ENCODE measurements at regions not wholly inside any gene's neighbourhood (a gene's known extent, or its start where the extent isn't known, plus 50 kb on each side); places are given as distances from the start of the nearest gene placed in this dataset.

DNA sequence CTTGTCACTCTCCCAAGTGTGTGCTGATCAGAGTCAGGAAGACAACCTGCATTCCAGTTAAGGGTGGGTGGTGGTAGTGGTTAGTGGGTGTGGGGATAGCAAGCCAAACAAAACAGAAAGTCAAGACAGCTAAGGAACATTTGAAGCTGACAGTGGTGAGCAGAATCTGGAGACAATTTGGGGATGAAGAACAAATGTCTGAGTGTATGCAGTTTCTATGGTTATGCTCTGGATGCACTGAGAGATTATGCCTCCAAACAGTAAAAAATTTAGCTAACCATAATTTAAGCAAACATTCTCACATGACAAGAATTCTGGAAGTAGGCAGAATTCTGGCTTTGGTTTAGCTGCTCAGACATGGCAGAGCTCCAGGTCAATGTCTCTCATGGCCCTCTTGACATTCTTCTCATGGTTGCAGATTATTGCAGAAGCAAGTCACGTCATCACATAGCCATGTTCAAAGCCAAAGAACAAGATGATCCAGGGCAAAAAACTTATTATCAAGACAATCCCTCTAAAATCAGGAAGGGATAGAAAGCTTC lies 148.7 kb downstream of the LURAP1L start:
- Histone ChIP-seq H3K36me3 (replicated peaks in 1 of 2; ENCODE audit: control insufficient read depth in 1 of 2, insufficient read depth in 2 of 2, low read length in 1 of 2) (no peaks in the 10 kb centered on the region), H3K4me2 (no peak overlapping the region), H3K4me1 (ENCODE audit: control insufficient read depth in 1 of 2, insufficient read depth in 2 of 2, low read depth in 1 of 2, low read length in 1 of 2) (no peaks in the 10 kb centered on the region), H3K9ac (no peak overlapping the region), H3K27me3 (ENCODE audit: insufficient read depth) (no peaks in the 10 kb centered on the region), H3K27ac (ENCODE audit: low read depth in 2 of 2, low read length in 1 of 2) (peak overlapping the region; percentile 69 to 76), H3K9me3 (no peaks in the 10 kb centered on the region), H4K20me1 (ENCODE audit: insufficient read depth) (no peaks in the 10 kb centered on the region), H3K79me2 (ENCODE audit: insufficient read depth) (no peaks in the 10 kb centered on the region), H3F3A (replicated peaks; ENCODE audit: insufficient read depth) (no peaks in the 10 kb centered on the region), H2AFZ (ENCODE audit: low read depth) (no peak overlapping the region), H3K9me2 (no peaks in the 10 kb centered on the region), H3K4me3 (ENCODE audit: low read depth in 2 of 2, low read length in 1 of 2) (no peak overlapping the region)
- WGBS (ENCODE audit: low lambda C conversion rate), result 50% methylated on average over 1 of the region's 1 CpG
- TF ChIP-seq TCF12 (IDR thresholded peaks at IDR 0.05) (peak; percentile 32; the same call in 1 of the 2 replicates), FOXJ3 (CRISPR knock-in tag; IDR thresholded peaks at IDR 0.05) (no peak), NFIC (IDR thresholded peaks at IDR 0.05; ENCODE audit: borderline replicate concordance) (no peak), ELF1 (IDR thresholded peaks at IDR 0.05) (no peak), EP300 (IDR thresholded peaks at IDR 0.05; ENCODE audit: borderline replicate concordance in 1 of 2, low read depth in 1 of 2, low read length in 1 of 2) (no peak), MXI1 (IDR thresholded peaks at IDR 0.05; ENCODE audit: low read depth, low read length) (no peak), EZH2phosphoT487 (IDR thresholded peaks at IDR 0.05; ENCODE audit: borderline replicate concordance, low read depth) (no peak), JUND (IDR thresholded peaks at IDR 0.05) (peak; percentile 12; the same call in 1 of the 2 replicates)
- TF ChIP-seq, protein P1, sequence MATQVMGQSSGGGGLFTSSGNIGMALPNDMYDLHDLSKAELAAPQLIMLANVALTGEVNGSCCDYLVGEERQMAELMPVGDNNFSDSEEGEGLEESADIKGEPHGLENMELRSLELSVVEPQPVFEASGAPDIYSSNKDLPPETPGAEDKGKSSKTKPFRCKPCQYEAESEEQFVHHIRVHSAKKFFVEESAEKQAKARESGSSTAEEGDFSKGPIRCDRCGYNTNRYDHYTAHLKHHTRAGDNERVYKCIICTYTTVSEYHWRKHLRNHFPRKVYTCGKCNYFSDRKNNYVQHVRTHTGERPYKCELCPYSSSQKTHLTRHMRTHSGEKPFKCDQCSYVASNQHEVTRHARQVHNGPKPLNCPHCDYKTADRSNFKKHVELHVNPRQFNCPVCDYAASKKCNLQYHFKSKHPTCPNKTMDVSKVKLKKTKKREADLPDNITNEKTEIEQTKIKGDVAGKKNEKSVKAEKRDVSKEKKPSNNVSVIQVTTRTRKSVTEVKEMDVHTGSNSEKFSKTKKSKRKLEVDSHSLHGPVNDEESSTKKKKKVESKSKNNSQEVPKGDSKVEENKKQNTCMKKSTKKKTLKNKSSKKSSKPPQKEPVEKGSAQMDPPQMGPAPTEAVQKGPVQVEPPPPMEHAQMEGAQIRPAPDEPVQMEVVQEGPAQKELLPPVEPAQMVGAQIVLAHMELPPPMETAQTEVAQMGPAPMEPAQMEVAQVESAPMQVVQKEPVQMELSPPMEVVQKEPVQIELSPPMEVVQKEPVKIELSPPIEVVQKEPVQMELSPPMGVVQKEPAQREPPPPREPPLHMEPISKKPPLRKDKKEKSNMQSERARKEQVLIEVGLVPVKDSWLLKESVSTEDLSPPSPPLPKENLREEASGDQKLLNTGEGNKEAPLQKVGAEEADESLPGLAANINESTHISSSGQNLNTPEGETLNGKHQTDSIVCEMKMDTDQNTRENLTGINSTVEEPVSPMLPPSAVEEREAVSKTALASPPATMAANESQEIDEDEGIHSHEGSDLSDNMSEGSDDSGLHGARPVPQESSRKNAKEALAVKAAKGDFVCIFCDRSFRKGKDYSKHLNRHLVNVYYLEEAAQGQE (IDR thresholded peaks at IDR 0.05; ENCODE audit: low read depth, low read length), result no peak
- TF ChIP-seq, protein P2, sequence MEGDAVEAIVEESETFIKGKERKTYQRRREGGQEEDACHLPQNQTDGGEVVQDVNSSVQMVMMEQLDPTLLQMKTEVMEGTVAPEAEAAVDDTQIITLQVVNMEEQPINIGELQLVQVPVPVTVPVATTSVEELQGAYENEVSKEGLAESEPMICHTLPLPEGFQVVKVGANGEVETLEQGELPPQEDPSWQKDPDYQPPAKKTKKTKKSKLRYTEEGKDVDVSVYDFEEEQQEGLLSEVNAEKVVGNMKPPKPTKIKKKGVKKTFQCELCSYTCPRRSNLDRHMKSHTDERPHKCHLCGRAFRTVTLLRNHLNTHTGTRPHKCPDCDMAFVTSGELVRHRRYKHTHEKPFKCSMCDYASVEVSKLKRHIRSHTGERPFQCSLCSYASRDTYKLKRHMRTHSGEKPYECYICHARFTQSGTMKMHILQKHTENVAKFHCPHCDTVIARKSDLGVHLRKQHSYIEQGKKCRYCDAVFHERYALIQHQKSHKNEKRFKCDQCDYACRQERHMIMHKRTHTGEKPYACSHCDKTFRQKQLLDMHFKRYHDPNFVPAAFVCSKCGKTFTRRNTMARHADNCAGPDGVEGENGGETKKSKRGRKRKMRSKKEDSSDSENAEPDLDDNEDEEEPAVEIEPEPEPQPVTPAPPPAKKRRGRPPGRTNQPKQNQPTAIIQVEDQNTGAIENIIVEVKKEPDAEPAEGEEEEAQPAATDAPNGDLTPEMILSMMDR (IDR thresholded peaks at IDR 0.05), result no peak
- TF ChIP-seq, protein P3, sequence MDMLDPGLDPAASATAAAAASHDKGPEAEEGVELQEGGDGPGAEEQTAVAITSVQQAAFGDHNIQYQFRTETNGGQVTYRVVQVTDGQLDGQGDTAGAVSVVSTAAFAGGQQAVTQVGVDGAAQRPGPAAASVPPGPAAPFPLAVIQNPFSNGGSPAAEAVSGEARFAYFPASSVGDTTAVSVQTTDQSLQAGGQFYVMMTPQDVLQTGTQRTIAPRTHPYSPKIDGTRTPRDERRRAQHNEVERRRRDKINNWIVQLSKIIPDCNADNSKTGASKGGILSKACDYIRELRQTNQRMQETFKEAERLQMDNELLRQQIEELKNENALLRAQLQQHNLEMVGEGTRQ (IDR thresholded peaks at IDR 0.05; ENCODE audit: borderline replicate concordance, low read depth, low read length), result no peak
- TF ChIP-seq, protein P4, sequence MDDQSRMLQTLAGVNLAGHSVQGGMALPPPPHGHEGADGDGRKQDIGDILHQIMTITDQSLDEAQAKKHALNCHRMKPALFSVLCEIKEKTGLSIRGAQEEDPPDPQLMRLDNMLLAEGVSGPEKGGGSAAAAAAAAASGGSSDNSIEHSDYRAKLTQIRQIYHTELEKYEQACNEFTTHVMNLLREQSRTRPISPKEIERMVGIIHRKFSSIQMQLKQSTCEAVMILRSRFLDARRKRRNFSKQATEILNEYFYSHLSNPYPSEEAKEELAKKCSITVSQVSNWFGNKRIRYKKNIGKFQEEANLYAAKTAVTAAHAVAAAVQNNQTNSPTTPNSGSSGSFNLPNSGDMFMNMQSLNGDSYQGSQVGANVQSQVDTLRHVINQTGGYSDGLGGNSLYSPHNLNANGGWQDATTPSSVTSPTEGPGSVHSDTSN (IDR thresholded peaks at IDR 0.05), result peak; percentile 19; the same call in 1 of the 2 replicates
- ChIA-PET CTCF (interaction anchor here (0.7 to 1.0 kb wide), 2 partner anchors 16 to 24 kb away, joined by 3 read pairs; no protein-coding TSS in a partner anchor), POLR2A (no interaction called here)
- DNase-seq, result no peak
